CD4-positive, alpha-beta T cell treated with Interleukin-17A for 1 hour (primary cell): ENCODE measurements at regions not wholly inside any gene's neighbourhood (a gene's known extent, or its start where the extent isn't known, plus 50 kb on each side); places are given as distances from the start of the nearest gene placed in this dataset.

Experiments
- DNase-seq: peaks from one replicate; pipeline ENCODE4 v3.0.0-alpha.2; 2020

DNA sequence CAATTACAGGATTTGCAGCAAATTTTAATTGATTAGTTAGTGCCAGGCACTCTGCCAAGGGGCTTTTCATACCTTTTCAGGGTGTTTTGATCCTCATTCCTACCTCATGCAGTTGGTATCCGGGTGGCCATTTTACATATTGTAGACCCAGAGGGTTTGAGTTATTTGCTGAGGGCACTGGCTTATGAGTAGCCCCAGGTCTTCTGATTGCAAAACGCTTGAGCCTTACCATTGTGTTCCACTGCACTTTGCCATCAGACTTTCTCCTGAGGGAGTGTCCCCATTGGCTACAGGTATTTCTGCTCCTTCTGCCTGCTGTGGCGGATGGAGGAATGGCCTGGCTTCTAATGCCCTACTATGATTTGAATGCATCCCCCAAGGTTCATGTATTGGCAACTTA lies 257.8 kb upstream of the CRY1 start:
- DNase-seq, result no peak

DNA sequence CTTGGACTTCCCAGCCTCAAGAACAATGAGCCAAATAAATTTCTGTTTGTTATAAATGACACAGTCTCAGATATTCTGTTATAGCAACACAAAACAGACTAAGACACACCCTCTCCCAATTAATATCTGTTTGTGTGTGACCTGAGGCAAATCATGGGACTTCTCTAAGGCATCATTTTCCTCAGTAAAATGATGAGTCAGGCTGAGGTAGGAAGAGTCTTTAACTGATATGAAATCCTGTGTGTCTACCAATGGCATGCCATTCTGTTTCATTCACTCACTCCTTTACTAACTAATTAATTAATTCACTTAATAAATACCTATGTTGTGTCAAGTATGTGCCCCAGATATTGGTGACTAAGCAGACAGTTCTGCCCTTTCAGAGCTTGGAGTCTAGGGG lies 258.4 kb upstream of the CRY1 start:
- no peak for DNase-seq

DNA sequence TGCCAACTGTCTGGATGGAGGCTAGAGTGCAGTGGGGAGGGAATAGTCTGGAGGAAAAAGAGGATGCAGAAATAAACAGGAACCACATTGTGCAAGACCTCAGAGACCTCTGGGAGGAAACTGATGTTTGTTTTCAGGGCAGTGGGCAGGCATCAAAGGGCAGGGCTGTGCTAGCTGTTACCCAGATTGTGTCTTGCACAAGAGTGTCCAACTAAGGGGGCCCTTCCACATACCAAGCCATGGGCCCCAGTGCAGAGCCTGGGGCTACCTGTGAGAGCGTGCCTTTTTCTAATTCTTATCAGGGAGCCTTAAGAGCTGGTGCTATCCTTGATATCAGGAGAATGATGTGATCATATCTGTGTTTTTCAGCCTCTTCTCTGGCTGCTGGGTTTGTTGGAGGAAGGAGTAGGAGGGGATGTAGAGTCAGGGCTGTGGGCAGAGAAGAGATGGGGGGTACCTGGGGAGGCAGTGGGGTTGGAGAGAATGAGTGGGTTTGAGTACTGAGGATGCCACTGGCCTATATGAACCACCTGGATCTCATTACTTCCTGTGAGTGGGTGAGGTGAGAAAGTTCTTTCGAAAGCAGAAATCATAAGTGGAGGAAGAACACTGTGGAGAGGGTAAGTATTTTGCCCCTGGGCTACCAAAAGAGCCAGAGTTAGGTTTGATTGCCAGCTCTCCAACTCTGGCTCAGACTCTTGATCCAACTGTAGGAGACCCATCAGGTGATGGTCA lies 259.2 kb upstream of the CRY1 start:
- no peak for DNase-seq

DNA sequence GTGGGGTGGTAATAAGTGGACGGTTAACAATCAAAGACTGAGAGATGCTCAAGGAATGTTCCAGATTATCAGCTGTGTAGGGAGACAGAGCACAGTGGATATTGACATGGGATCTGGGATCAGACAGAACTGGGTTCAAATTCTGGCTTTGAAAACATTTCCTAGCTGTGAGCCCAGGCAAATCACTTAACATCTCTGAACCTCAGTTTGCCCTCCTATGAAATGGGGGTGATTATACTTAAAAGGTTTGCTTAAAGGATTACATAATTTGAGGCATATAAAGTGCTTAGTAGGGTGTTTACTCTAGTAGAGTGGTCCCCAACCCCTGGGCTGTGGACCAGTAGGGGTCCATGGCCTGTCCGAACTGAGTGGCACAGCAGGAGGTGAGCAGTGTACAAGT lies 260.0 kb upstream of the CRY1 start:
- DNase-seq, result no peak

DNA sequence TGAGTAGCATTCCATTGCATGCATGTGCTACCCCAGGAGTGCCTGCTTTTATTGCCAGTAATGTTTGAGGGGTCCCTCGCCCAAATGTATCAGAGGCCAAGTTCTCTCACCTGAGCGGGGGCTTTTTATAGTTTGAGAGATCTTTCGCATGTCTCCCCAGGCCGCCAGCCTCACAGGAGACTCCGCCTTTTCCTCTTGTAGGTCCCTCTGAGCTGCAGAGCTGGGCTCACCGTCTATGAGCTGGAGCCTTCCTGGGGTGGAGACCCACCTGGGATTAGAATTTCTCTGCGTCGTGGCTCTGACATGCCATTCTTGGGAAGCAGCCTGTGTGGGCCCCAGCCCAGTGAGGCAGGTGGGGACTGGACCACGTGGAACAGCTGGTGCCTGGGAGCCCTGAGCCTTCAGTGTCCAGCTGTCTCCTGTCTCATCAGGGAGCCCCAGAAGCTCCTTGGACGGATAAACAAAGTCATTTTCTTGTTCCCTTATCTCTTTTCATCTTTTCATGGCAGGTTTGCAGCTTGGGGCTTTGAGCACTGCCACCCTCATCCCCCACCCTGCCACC lies 261.7 kb upstream of the CRY1 start:
- no peak for DNase-seq

DNA sequence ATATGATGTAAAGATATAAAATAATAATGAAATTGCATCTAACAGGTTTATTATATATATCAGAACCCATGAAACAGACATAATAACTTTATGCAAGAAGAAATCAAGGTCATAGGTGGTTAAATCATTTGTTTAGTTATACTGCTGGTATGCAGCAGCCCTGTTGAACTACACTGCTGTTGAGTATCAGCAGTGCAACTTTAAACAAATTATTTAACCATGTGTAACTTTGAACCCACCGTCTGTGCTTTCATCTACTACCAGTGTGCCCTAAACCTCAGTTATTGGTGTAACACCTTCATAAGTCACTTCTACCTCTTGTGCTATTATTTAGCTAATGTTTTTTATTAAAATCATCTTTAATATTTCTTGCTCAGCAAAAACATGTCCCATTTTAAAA lies 262.3 kb upstream of the CRY1 start:
- DNase-seq, result no peak

DNA sequence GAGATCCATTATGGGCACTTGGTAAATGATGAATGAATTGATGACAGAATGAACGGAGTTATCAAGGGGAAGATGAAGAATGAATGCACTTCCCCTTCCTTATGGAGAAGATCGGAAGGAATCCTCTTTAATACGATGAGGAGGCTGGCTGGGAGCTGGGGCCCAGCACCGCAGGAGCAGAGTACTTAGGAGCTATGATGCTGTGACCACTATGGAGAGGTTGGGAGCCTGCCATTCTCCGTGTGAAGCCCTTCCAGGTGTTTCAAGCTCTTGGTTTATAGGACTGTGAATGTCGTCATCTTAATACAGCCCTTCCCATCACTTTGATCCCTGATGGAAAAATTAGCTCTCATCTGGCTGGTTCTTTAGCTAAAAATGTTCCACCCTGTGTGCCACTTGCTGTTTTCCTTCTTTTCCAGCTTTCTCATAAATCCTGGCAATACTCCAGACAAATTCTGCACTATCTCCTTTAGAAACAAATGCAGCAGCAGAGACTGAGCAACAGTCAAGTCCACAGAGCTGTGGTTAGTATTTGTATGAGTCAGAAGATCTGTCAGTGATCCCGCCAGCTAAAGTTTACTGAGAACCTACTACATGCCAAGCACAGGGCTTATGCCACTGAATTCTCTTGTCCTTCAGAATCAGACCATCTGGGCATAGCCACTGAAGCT lies 263.1 kb upstream of the CRY1 start:
- no peak for DNase-seq

DNA sequence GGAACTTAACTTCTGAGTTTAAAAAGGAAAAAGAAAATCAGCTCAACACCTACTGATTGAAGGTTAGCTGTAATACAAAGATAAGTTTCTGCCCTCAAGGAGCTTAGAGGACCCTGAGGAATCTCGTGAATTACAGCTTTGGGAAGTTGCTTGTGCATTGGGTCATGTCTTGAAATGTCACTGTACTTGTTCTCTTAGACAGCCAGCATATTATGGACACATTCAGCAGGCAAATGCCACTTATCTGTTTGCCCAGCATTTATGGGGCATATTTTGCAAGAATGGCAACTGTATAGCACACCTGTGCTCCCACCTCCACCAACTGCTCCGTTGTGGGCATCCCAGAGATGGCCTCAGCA lies 263.6 kb upstream of the CRY1 start:
- DNase-seq, result no peak

DNA sequence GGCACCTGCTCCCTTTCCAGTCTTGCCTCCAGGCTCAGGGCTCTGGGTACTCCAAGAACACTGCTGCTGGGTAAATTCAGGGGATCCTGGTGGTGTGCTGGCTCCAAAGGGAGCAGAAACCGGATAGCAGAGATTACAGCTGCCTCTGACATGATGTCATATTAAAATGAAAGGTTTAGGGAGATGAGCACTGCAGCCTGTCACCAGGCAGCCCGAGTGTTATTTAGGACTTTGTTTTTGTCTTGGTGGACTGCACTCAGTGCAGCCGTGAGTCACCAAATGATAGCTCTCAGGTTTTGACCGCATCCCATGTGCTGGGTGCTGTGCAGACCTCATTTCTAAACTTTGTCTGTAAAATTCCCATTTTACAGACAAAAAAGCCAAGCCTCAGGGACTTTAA lies 266.0 kb upstream of the CRY1 start:
- DNase-seq, result no peak

DNA sequence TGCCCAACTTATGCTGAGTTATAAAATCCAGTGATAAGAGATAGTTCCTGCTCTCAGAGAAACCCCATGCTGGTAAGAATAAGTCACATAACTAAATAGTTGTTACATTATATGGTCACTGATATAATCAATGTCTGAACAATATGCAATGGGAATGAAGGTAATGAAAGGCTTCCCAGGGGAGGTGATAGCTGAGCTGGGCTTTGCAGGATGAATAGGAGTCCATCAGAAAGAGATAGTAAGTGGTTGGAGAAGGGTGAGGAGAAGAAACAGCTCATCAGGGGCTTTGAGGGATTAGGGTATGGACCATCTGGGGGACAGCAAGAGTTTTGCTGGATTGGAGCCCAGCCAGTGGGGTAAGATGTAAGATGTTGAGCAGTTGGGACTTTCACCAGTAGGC lies 266.7 kb upstream of the CRY1 start:
- no peak for DNase-seq

DNA sequence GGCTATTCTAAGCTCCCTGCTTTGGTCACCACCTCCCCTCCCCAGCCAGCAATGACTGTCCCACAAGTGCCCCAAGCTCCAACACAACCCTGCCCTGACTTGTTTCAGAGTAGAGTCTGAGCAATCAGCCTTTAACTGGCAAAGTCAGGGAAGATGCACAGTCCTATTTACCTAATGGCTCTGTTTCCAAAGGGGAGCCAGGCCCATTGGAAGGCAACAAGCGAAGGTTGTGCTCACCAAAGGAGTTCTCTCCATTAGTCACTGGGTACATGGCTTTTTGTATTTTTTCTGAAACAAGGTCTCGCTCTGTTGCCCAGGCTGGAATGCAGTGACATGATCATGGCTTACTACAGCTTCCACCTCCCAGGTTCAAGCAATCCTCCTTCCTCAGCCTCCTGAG lies 267.1 kb upstream of the CRY1 start:
- DNase-seq, result no peak

DNA sequence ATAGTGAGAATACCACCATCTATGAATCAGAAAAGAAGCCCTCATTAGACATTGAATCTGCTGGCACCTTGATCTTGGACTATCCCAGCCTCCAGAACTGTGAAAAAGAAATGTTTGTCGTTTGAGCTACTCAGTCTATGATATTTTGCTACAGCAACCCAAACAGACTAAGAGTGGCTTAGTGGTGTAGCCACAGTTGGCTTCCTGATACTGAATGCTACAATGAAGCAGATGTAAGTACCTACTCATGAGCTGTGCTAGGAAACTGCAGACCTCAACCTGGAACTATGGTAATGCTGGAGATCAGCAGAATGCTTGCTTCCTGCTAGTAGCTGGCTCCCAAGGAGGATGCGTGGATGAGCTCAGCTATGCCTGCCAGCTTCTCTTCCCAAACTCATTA lies 268.6 kb upstream of the CRY1 start:
- no peak for DNase-seq

DNA sequence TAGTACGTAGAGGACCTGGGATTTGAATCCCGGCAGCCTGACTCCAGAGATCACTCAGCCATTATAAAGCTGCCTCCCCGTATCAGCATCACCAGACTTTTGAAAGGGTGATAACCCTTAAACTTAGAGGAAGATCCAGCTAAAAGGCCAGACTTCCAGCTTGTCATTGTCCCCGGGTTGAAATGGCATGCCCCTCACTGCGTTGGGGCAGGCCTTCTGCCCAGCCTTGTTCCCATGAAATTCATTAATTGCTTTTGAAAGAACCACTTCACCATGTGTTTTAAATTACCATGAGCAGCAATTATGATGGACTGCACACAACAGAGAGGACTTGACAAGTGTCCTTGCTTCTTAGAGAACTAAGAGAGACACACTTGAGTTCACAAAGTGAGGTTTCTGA lies 269.6 kb upstream of the CRY1 start:
- DNase-seq, result no peak

DNA sequence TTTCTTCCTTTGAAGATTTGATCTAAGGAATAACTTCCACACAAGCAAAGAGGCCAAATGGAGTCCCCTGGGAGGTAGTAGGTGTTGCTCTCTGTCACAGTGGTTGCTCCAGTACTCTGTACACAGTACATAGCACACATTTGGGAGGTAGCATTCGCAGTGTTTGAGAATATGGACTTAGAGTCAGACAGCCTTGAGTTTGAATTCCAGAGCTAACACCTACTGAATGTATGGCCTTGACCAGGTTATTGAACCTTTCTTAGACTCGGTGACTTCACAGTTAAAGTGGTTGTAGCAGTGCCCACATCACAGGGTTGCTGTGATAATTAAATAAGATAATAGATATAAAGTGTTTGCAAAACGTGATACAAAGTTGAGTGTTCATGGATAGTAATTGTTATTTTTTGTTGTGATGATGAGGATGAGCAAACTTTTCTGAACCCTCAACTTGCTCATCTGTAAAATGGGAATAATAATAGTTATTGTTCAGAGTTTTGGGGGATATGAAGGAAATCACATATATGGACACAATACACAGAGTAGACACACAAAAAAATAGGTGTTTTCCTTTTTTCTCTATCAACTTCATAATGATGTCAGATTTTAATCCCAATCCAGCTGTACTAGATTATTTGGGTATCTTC lies 271.6 kb upstream of the CRY1 start:
- DNase-seq, result no peak

DNA sequence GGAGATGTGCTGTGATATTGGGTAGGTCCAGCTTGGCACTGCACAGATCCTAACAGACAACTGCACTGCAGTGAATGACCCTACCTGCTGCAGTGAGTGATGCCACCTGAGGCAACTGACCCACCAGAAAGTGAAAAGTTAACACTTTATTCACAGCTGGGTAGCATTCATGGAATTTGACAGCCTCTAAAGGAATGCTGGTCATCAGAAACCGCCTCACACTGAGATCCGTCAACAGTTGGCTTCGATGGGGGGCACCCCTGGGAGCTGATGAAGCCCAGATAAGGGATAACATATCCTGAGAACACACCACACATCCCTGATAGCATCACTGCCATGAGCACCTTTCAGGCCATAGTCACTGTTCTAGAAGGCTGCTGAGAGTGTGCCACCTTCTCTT lies 272.4 kb upstream of the CRY1 start:
- no peak for DNase-seq

DNA sequence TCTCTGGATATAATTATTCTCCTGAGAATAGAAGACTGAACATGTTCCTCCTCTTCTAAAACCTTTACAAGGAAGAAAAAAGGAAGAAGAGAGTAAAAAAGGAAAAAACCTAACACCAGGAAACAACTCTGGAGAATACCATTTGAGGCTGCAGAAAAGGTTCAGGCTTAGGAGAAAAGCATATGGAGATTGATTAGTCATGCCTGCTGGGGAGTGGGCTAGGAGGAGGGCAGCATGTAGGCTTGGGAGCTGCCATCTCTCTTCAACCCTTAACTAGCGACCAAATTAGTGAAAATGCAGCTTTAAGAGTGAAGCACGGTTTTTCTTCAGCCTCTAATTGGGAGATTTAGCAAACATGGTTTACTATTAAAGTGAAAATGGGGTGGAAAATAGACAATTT lies 273.0 kb upstream of the CRY1 start:
- no peak for DNase-seq

DNA sequence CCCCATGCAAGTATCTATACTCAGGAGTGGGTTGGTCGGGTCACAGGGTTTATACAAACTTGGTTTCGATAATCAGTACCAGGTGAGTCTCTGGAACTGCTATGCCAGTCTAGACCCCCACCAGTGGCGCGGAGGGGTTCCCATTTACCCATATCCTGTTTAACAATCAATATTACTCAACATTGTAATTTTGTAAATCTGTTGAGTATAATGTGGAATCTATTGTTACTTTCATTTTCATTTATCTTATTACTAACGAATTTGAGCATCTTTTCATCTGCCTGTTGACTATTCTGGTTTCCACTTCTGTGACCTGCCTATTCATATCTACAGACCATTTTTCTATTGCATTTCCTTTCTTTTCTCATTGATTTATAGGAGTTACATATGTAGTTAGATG lies 275.2 kb upstream of the CRY1 start:
- peak; percentile 30 for DNase-seq

DNA sequence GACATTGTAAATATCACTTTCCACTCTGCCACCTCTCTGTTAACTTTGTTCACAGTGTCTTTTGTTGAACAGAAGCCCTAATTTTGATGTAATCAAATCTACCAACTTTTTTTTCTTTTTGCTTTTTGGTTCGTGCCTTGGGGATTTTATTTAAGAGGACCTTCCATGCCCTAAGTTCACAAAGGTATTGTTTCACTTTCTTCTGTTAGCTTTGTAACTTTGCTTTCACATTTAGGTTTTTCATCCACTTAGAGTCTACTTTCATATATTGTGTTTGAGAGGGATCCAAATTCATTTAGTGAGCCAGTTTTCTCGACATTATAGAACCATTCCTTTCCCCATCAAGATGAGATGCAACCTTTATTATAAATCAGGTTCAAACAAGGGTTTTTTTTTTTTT lies 275.7 kb upstream of the CRY1 start:
- DNase-seq, result no peak

DNA sequence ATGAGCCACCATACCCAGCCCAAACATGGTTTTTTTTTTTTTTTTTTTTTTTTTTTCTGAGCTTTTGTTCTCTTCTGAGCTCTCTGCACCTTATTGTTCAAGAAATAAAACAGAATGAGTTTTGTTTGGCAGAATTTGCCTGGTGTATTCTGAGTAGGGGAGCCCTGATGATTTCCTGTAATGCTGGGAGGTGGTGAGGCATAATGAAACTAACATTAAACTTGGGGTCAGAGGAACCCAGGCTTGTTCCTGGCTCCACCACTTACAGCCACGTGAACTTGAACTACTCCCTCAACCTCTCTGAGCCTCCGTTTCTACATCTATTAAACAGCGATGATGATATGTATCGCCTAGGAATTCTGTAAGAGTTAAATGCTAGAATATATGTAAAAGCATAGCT lies 276.3 kb upstream of the CRY1 start:
- peak; percentile 61 for DNase-seq

DNA sequence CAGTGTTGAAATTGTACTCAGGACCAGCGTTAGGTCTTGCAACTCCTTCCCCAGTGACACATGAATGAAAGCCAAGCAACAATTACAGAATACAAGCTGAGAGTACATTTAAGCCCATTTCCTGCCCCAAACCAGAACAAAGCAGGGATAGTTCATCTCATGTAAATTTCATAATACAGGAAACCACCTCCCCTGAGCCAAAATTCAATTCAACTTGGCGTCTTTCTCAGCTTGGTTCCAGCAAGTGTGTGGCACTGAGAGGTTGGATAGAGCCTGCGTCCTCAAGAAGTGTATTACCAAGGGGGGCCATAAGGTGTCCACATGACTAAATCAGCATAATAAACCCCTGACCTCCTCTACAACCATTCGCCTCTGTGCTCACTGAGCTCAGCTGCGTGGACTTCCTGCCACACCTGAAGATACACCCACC lies 278.9 kb upstream of the CRY1 start:
- peak; percentile 75 for DNase-seq

DNA sequence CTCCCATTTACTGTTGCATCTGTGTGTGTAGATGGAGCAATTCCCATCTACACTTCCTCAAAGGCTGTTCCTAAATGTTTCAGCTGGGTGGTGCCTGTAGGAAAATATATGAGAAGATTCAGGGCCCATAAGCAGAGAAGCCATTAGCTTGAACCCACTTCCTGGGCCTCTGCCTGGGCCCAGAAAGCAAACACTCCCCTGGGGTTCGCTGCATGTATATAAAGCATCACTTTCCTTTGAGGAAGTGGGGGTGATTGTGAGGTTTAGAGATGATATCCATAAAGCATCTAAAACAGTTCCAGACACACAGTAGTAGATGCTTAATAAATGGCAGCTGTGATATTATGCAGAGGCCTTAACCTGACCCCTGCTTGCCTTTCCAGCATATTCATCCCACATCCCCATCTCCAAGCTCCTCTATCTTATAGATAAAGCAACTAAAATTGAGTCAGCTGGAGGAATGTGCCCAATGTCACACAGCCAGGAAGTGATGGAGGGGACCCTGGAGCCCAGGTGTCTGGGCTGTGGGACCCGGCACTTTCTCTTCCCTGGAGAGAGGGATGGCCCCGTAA lies 280.0 kb upstream of the CRY1 start:
- DNase-seq, result peak; percentile 17

DNA sequence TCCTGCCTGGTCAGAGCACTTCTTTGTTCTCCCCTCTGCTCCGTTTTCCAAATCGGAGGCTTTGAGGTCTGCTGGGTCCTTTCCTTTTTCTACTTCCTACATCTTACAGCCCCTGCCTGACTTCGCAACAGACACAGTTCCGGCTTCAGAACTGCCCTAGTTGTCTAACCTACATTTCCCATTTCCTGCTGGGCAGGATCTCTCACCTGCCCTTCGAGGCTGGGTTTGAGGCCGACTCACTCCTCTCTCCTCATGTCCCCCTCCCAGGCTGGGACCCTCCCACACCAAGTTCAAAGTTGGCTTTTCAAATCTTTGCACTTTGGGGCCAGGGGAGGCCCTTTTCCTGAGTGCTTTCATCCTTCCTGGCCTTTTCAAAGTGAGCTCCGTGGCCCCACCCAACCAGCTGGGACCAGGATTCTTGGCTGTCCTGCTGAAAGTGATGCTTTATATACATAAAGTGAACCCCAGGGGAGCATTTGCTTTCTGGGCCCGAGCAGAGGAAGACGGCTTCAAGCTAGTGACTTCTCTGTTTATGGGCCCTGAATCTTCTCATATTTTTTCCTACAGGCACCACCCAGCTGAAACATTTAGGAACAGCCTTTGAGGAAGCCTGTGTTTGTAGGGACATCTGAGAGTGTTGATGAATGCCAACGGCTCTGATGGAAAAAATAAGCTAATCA lies 281.0 kb upstream of the CRY1 start:
- DNase-seq, result peak; percentile 21

DNA sequence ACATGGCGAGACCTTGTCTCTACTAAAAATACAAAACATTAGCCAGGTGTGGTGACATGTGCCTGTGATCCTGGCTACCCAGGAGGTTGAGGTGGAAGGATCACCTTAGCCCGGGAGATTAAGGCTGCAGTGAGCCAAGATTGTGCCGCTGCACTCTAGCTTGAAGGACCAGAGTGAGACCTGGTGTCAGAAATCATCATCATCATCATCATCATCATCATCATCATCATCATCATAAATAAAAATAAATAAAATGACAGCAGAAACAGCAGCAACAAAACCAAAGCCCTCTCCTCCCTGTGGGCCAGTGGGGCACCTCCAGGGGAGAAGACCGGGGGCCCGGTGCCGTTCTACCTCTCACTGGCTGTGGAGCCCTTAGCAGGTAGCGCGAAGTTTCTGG lies 281.9 kb upstream of the CRY1 start:
- no peak for DNase-seq
